Fibroblast of skin of abdomen (primary cell): ENCODE measurements at regions not wholly inside any gene's neighbourhood (a gene's known extent, or its start where the extent isn't known, plus 50 kb on each side); places are given as distances from the start of the nearest gene placed in this dataset.
A peak's percentile ranks its signal among the peaks of the same experiment; 100 is the strongest.

Experiments used
- DNase-seq: peaks from one replicate; pipeline ENCODE4 v3.0.0-alpha.2; 2013

DNA sequence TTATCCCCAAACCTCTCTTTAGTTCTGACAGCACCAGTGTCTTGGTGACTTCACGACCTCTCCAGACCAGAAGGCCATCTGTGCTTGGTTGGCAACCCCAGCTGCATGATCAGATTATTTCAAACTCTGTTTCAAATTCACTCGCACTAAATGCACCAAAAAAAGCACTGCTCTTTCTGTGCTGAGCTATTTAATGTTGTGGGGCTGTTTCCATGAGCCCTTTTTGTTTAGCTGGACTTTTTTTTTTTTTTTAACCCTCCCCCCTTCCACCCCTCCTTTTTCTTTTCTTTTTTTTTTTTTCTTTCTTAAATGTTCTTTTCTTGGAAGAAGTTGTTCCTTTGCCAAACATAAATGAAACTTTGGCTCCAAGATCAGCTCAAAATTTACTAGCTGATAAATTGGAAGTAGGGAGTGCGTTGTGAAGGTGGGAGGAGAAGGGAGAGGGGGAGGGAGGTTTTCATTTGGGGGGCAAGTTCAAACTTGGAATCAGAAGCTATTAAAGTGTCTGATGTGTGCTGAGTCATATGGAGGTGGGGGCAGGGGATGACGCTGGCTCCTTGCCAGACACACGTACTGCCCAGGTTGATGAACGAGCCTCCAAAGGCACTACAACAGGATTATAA, 543.0 kb upstream of the TNP1 start:
- DNase-seq = peak; percentile 53

DNA sequence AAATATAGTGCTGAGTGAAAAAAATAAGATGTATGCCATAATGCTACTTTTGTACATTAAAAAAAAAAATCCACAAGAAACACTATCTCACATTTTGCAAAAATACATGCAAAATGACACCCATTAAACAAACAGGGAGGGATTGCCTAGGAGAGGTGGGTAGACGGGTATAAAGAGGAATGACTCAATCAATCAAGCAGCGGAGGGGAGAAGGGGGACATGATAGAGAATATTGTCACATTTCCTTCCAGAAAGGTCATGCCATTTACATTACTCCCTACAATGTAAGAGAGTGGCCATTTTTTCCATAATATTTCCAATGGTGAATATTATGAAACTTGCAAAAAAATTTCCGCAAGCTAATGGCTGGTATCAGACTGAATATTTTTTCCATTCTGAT, 542.3 kb upstream of the TNP1 start:
- no peak for DNase-seq

DNA sequence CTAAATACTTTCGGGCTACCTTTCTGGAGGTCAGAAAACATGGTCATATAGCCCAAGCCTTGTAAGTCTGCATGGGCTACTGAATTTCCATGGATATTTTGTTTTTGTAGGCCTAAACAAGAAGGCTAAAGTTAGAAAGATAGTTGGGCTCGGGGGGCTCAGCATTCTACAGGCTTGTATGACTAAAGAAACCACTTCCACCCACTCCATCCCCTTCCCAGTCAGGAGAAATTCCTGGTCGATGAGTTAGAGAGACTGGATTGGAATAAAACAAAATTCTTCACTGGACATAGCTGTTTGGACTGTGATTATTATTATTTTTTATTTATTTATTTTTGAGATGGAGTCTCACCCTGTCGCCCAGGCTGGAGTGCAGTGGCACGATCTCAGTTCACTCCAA, 539.4 kb upstream of the TNP1 start:
- peak; percentile 82 for DNase-seq

DNA sequence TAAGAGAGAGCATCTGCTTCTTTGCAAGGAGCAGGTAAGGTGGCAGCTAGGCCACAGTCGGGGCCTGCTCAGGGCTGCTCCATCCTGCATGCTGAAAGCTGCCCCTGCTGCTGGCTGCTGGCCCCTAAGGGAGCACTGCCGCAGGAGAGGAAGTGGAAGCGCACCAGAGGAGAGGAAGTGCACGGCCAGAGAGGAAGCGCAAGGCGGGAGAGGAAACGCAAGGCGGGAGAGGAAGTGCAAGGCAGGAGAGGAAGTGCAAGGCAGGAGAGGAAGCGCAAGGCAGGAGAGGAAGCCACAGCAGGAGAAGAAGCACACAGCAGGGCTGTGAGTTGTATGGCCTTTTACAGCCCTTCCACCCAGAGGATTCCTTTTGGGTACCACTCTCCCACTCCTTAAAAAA, 539.0 kb upstream of the TNP1 start:
- DNase-seq = no peak

DNA sequence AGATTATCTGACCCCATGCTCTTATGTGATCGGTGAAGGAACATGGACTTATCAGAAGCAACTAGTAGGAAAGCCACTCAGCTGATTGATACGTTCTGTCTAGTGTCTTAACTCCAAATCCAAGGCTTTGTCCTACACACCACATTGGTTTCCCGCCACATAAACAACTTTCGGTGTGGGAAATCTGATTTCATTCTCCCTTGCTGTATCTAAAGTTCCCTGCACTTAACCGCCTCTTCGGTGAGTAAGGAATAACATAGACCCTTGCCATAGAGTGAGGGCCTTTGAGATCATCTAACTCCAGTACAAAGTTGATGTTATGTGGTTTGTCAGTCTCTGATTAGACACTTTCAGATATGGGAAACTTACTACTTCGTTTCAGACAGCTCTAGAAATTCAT, 538.2 kb upstream of the TNP1 start:
- DNase-seq = no peak

DNA sequence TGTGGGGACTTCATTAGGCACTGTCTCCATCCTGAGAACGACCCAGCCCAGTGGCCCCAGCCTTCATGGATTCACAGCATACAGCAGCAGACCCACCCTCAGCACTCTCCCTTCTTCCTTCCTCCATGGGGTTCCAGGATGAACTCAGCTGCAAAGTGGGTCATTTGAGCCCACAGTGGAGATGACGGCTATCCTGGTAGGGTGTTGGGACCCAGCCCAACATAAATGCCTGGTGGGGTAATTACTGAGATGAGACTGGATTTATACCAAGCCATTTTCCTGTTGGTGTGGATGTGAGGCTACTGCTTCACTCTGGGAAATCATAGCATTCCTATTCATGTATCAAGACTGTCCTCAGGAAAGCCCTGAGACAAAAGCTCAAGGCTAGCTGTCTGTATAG, 536.7 kb upstream of the TNP1 start:
- no peak for DNase-seq

DNA sequence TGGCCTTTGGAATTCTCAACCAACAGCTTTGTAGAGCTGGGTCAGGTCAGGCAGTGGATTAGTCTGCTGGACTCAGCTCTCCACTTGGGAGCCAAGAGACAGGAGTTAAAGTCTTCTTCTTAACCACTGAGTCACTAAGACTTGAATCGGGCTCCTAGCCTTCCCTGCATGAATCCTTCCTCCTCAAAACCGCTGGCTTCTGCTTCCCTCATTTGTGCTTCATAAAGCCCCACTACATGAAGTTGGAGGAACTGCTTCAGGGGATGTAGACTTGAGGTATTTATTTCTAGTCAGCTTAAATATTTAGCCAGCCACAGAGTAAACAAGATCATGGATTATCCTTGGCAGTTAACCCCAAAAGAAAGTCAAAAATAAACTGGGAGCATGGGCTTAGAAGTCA, 536.3 kb upstream of the TNP1 start:
- DNase-seq = no peak

DNA sequence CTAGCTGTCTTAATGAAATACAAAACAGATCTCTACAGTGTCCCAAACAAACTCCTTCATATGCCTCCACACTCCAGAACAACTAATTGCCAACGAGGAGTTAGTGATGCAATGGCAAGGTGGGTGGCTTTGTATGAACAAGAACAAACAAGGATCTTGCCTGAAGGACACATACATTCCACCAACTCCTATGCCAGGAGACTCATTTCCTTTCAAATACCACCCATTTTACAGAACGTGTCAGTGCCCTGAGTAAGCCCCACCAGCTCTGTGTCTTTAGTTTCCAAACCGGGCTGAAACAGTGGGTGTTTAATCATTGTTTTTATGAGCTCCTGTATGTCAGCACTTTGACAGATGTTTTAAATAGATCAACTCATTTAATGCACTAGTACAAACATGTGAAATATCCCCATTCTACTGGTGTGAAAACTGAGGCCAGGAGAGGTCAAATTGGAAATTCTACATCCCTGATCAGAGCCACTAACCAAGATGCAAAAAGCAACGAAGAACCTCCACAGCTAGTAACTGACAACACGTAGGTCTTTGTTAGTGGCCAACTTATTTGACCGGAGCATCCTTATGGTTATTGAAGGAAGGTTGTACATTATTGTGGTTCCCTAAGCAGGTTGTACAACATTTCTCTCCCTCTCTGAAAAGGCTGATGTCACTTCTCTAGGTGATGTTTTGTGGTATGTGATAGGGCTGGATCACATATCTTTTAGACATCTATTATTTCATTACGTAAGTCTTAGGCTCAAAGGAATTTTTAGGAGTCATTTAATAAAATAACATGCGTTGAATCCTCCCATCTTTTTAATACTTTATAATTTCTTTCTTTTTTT, 534.9 kb upstream of the TNP1 start:
- peak; percentile 70 for DNase-seq

DNA sequence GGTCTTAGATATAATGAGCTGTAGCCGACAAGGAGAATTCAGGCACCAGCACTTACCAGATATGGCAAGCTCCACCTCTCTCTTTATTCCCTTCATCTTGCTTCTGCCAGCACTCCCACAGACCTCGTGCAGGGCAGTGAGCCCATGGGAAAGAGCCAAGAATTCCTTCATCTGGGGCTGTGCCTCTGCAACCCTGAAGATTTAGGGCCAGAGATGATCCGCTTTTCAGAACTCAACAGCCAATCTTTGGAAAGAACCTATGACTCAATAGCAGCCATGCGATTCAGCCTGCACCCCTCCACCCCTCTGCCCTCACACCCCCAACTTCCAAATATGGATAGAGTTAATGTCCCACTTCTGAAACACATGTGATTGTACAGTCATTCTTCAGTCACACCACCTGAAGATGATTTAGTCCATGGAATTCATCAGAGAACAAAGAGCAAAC, 533.7 kb upstream of the TNP1 start:
- peak; percentile 99 for DNase-seq

DNA sequence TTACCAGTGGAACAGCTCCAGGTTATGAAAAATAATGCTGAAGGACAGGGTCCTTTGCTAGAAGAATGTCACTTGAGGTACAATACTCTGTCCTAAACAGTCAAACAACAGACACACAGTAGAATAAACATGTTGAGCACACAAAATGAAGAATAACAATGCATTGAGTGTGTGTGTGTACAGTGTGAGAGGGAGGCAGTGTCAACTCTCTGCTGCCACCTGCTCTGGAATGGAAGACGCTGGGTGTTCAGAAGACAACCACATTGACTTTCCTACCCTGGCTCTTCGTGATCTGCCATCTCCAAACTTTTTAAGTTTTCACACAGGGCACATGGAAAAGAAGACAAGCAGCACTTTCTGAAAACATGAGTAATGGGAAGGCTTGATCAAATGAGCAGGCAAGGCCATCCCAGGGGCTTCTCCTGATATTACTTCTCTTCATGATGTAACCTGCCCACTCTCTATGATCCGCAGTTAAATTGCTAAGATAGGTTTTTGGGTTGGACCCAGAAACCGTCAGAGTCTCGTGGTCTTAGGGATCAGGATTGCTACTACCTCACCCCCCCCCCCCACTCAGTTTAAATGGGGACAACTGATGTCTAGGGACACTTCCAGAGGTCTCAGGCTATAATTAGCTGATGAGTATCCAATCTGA, 533.2 kb upstream of the TNP1 start:
- no peak for DNase-seq

DNA sequence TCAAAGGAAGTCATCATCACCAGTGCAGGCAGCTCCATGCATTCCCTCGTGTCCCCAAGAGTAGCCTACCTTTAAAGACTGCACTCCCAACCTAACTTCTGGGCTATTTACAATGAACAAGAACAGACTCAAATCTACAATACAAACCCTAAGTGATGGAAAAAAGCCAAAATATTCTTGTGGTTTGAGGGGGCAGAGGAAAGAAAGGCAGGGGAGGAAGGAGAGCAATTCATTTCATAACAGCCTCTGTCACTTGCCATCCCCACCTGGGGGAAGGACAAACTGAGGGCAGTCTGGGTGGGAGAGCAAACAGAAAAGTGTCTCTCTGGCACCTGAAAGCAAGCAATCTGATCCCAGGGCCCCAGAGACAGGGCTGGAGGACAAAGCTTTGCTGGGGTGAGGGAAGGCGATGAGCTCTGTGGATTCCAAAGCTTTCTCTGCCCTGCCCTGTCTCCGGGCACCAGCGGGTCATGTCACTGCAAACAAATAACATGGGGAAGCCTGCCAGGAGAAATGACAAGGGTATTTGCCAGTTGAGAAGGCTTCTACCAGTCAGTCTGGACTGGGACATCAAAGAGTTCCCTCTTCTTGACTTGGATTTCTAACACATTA, 528.0 kb upstream of the TNP1 start:
- no peak for DNase-seq

DNA sequence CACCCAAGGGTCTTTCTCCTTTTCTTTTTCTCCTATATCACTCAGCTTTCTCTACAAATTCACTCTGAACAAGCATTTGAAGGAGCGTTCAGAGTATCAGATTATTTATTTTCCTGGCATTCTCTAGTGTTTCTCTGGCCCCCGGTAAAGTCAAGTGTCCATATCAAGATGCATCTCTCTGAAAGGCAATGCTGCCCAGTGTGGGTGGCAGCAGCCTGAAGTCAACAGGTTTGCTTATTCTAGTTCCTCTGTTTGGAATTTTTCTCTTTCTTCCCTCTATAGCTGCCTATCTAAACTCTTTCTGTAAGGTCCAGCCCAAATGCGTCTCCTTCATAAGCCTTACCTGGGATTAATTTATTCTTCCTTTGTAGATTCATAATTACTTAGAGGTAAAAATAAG, 526.2 kb upstream of the TNP1 start:
- DNase-seq = no peak

DNA sequence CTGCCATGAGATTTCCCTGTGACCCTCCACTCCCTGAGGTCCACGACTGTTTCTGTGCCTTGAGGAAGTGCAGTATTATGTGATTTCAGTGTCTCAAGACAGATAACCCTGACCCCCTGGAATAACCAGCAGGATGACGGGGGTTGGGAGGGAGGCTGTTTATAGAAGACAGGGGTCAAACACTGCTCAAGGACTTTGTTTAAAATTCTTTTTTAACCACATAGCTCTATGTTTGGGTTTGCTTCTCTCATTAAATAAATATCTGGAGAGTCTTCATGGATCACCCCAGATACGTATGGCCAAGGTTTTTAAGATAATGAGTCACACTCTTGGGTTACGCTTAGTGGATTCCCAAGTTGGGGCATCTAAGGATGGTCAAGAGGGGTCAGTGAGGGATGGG, 523.8 kb upstream of the TNP1 start:
- DNase-seq = no peak

DNA sequence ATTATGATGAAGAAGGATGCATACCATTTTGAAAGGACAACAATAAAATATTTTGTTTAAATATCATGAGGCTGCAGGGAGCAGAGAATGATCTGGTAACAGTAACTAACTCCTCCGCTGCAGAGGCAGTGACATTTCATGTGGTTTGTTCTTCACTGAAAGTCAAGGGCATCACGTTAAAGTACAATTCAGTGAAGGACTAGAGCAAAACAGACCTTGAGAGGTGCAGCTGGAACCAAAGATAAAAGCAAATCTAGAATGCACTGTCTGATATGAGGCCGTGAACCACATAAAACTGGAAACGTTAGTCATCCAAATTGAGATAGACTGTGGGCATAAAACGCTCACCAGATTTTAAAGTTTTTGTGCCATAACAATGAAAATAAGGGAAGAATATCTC, 522.9 kb upstream of the TNP1 start:
- no peak for DNase-seq

DNA sequence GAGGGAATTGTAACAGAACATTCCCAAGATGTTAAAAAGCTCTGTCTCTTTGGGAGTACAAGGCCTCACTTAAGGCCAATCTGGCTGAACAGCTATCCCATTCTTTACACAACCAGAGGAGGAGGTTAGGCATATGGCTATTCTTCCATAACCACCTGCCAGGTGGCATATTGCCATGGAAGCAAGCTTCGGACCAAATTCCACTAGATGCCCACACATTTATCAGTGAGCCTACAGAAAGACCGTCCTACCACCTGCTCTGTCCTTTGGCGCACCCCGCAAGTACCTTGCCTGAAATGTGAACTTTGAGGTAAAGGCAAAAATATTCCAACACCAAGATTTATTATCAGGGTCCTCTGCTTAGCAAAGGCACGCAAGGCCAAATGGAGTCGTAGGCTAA, 519.9 kb upstream of the TNP1 start:
- no peak for DNase-seq

DNA sequence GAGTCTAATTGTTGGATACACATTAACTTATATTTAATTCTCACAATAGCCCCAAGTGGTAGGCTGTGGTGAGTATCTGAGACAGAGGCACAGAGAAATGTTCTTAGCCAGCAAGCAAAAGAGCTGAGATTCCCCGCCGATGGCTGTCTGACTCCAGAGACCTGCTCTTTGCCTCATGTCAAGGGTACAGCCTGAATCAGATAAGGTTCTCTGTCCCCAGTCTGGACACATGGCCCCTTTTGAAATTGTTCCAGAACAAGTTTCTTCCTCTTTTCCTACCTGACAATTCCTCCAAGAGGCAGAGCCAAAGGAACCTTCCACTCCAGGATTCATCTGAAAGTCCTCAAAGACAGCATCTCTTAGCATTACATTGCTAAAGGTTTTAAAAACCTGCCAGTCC, 512.9 kb upstream of the TNP1 start:
- DNase-seq = no peak

DNA sequence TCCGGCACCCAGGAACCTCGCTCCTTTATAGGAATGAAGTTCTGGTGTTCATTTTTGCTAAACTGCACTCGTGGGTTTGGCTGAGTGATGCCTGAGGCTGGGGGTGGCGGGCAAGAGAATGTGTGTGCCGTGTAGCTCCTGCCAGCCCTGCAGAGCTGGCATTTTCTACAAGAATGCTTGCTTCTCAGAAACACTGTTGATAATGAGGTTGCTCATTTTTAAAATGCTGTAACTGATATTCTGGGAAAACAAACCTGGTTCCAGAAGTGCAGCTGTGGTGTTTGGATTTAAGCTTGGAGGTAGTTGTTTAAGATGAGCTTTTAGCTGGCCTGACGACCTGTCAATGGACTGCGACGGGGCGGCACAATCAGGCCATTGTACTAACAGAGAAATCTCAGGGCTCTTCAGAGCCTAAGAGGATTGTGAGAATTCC, 511.9 kb upstream of the TNP1 start:
- DNase-seq = no peak

DNA sequence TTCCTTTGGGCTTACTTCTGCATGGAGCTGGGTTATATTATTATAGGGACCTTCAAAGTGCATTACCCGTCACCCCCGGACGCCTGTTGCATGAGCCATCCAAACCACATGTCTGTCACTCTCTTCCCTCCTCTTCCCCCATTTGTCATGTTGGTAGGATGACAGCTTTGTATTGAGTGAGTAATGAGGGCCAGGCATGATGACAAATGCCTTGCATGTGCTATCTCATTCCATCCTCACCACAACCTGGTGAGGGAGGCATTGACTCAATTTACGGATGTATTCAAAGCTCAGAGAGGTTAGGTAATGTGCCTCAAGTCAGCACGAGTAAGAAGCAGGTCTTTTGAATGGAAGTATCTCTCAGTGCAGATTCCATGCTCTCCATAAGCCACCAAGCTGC, 510.5 kb upstream of the TNP1 start:
- DNase-seq = peak; percentile 97

DNA sequence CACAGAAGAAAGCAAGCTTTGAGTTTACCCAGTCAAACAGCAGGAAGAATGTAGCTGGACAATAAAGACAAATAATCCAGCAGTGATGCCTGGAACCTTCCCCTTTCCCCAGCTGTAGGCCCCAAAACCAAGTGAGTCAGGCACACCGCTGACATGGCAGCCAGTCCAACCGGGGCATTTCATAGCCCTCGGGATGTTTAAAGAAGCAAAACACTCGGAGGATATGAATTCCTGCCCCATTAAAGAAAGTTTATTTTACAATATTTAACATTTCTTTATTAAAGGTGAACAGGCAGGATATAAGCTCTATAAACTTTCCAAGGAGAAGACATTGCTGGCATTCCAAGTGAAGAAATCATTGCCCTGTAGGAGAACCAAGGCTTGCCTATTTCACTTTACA, 507.6 kb upstream of the TNP1 start:
- peak; percentile 36 for DNase-seq

DNA sequence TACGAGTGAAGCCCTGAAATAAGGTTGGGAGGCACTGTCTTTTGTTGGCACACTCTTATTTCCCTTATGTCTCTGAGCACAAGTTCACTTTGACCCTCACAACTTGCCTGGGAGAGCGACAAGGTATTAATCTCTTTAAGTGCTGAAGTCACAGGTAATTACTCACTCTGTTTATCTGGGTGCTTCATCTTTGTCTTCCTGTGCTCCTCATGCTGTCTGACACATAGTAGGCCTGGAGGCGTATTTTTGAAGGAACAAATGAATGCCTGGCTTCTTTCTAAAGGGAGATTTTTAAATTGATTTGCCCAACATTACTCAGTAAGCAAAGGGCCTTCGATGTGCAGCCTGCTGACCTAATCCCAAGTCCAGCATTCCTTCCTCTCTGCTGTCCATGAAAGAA, 507.1 kb upstream of the TNP1 start:
- DNase-seq = no peak

DNA sequence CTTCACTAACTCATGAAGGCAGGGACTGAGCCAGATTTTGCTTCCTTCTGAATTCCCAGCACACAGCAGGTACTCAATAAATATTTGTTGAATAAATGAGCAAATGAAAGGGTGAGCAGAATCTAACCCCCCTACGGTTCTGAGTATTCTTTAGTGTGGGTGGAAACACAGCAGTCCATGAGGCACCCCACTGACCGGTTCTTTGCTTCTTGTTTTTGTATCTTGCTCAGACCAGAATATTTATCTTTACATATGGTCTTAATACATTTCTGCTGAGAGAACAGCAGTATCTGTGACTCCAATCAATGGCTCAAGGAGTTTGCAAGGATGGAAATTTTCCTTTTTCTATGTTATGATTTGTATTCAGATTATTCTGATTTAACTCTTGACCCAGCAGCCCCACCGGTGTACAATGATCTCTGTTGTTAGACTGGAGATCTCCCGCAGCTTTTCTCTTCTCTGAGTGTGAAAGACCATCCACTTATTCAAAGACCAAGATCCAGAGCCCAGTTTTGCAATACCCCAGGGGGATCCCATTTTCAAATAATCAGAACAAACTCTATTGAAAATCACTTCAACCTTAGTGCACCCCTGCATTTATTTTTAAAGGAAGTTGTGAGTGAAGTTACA, 506.5 kb upstream of the TNP1 start:
- no peak for DNase-seq

DNA sequence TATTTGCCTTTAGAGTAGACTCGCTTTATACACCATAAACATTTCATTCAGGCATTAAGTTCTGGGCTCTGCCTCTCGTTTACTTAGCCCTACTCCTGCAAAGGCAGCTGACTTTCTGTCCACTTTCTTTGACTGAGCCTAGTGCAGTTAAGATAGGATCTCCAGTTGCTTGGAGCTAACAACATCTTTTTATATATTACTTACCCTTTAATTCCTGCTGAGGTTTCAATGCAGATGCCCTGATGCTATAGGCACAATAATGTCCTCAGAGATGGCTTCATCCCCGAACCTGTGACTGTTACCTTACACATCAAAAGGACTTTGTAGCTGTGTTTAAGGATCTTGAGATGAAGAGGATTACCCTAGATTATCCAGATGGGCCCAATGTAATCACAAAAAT, 505.8 kb upstream of the TNP1 start:
- no peak for DNase-seq

DNA sequence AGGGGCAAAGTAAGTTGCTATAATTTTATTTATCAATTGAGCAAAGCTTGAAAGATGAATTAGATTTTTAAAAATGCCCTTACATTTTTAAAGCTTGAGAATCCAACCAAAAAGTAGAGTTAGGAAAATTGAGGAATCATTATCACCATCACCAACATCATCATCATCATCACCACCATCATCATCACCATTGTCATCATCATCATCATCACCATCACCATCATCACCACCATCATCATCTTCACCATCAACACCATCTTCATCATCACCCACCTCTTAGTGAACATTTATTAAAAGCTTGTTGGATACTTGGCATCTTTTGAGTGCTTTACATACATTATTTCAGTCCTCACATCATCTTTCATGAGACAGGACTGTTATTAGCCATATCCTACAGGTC, 504.4 kb upstream of the TNP1 start:
- DNase-seq = no peak
